ENCODE measurements at regions not wholly inside any gene's neighbourhood (a gene's known extent, or its start where the extent isn't known, plus 50 kb on each side); places are given as distances from the start of the nearest gene placed in this dataset.
"Not testable (repeated sequence)": the region's sequence is repeated elsewhere in the genome, so short reads cannot be mapped to it uniquely, and the experiment has no call there.

GRCh38 chr5:130424341-130424740 lies 520.1 kb downstream of the CHSY3 start:
- in situ Hi-C loops (cut with MboI), result no loop called here
- no peaks in the 10 kb centered on the region for H3K79me2 ChIP-seq (ENCODE audit: insufficient read depth)
- no peak overlapping the region for H2AFZ ChIP-seq
- no peak overlapping the region for H3K4me2 ChIP-seq (ENCODE audit: unreplicated experiment)
- H3K4me3 ChIP-seq, result no peak overlapping the region
- no peak for DNase-seq
- no peak overlapping the region for H3K9ac ChIP-seq
- no peaks in the 10 kb centered on the region for H3F3A ChIP-seq (ENCODE audit: insufficient read depth)
- H3K4me1 ChIP-seq (ENCODE audit: insufficient read depth), result no peaks in the 10 kb centered on the region
- TF ChIP-seq EZH2 (IDR thresholded peaks at IDR 0.05; ENCODE audit: insufficient read depth, poor library complexity, severe bottlenecking) (no peak), EZH2phosphoT487 (IDR thresholded peaks at IDR 0.05; ENCODE audit: insufficient read depth, low read depth) (no peak)
- H3K27me3 ChIP-seq (replicated peaks; ENCODE audit: insufficient read depth), result no peaks in the 10 kb centered on the region
- no peaks in the 10 kb centered on the region for H4K20me1 ChIP-seq (ENCODE audit: insufficient read depth)
- no peaks in the 10 kb centered on the region for H3K9me2 ChIP-seq (ENCODE audit: insufficient read depth)
- WGBS, 2 experiments (ENCODE audit: low coverage in 1 of 2, low lambda C conversion rate in 2 of 2, missing lambda C conversion rate in 2 of 2), result 0 to 3% methylated on average over 2 of the region's 2 CpGs
- no peaks in the 10 kb centered on the region for H3K9me3 ChIP-seq (ENCODE audit: low read depth)
- H3K36me3 ChIP-seq (ENCODE audit: low read depth), result no peaks in the 10 kb centered on the region
- H3K27ac ChIP-seq, result no peak overlapping the region

DNA sequence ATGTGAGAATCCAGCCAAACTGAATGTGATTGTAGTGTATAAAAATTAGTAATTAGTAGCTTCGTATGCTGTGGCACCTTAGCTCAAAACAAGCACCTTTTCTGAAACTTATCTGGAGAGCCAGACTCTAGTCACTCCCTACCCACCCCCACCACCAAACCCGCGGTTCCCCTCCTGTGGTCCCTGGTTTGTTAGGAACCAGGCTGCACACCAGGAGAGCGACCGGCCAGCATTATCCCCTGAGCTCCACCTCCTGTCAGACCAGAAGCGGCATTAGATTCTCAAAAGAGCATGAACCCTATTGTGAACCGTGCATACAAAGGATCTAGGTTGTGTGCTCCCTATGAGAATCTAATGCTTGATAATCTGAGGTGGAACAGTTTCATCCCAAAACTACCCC lies 498.6 kb downstream of the CHSY3 start:
- Histone ChIP-seq H3K79me2 (ENCODE audit: insufficient read depth) (no peaks in the 10 kb centered on the region), H3K9me3 (ENCODE audit: low read depth) (no peaks in the 10 kb centered on the region), H3K27me3 (replicated peaks; ENCODE audit: insufficient read depth) (no peaks in the 10 kb centered on the region), H3K4me1 (ENCODE audit: insufficient read depth) (no peaks in the 10 kb centered on the region), H3K36me3 (ENCODE audit: low read depth) (no peaks in the 10 kb centered on the region), H3K4me2 (ENCODE audit: unreplicated experiment) (no peak overlapping the region), H3K9me2 (ENCODE audit: insufficient read depth) (no peaks in the 10 kb centered on the region), H3K4me3 (no peak overlapping the region), H4K20me1 (ENCODE audit: insufficient read depth) (no peaks in the 10 kb centered on the region), H2AFZ (no peak overlapping the region), H3K27ac (no peak overlapping the region), H3K9ac (no peak overlapping the region), H3F3A (ENCODE audit: insufficient read depth) (no peaks in the 10 kb centered on the region)
- TF ChIP-seq EZH2phosphoT487 (IDR thresholded peaks at IDR 0.05; ENCODE audit: insufficient read depth, low read depth) (no peak), EZH2 (IDR thresholded peaks at IDR 0.05; ENCODE audit: insufficient read depth, poor library complexity, severe bottlenecking) (no peak)
- no peak for DNase-seq
- in situ Hi-C loops (cut with MboI), result no loop called here
- 34 to 36% methylated on average over 7 of the region's 7 CpGs for WGBS, 2 experiments (ENCODE audit: low coverage in 1 of 2, low lambda C conversion rate in 2 of 2, missing lambda C conversion rate in 2 of 2)

GRCh38 chr5:130400091-130400490 lies 495.8 kb downstream of the CHSY3 start:
- peak; percentile 0 for DNase-seq
- Histone ChIP-seq H2AFZ (no peak overlapping the region), H3K4me2 (ENCODE audit: unreplicated experiment) (no peak overlapping the region), H3K4me1 (ENCODE audit: insufficient read depth) (no peaks in the 10 kb centered on the region), H3K27ac (no peak overlapping the region), H3K27me3 (replicated peaks; ENCODE audit: insufficient read depth) (no peaks in the 10 kb centered on the region), H4K20me1 (ENCODE audit: insufficient read depth) (no peaks in the 10 kb centered on the region), H3K4me3 (no peak overlapping the region), H3K9me3 (ENCODE audit: low read depth) (no peaks in the 10 kb centered on the region), H3K79me2 (ENCODE audit: insufficient read depth) (no peaks in the 10 kb centered on the region), H3K36me3 (ENCODE audit: low read depth) (no peaks in the 10 kb centered on the region), H3F3A (ENCODE audit: insufficient read depth) (no peaks in the 10 kb centered on the region), H3K9me2 (ENCODE audit: insufficient read depth) (no peaks in the 10 kb centered on the region), H3K9ac (no peak overlapping the region)
- TF ChIP-seq EZH2phosphoT487 (IDR thresholded peaks at IDR 0.05; ENCODE audit: insufficient read depth, low read depth), result no peak
- TF ChIP-seq EZH2 (IDR thresholded peaks at IDR 0.05; ENCODE audit: insufficient read depth, poor library complexity, severe bottlenecking), result no peak
- in situ Hi-C loops (cut with MboI), result no loop called here

DNA sequence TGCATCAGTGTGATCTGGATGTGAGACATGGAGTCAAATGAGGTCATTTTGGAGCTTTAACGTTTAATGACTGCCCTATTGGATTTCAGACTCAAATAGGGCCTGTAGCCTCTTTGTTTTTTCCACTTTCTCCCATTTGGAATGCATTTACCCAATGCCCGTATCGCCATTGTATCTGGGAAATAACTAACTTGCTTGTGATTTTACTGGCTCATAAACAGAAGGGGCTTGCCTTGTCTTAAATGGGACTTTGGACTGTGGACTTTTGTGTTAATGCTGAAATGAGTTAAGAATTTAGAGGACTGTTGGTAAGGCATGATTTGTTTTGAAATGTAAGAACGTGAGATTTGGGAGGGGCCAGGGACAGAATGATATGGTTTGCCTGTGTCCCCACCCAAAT lies 494.6 kb downstream of the CHSY3 start:
- Histone ChIP-seq H3K9me3 (ENCODE audit: low read depth) (no peaks in the 10 kb centered on the region), H3F3A (ENCODE audit: insufficient read depth) (no peaks in the 10 kb centered on the region), H3K9me2 (ENCODE audit: insufficient read depth) (no peaks in the 10 kb centered on the region), H3K4me2 (ENCODE audit: unreplicated experiment) (no peak overlapping the region), H3K27me3 (replicated peaks; ENCODE audit: insufficient read depth) (no peaks in the 10 kb centered on the region), H3K9ac (no peak overlapping the region), H3K4me3 (no peak overlapping the region), H3K4me1 (ENCODE audit: insufficient read depth) (no peaks in the 10 kb centered on the region), H2AFZ (no peak overlapping the region), H3K79me2 (ENCODE audit: insufficient read depth) (no peaks in the 10 kb centered on the region), H3K36me3 (ENCODE audit: low read depth) (no peaks in the 10 kb centered on the region), H4K20me1 (ENCODE audit: insufficient read depth) (no peaks in the 10 kb centered on the region), H3K27ac (no peak overlapping the region)
- WGBS, 2 experiments (ENCODE audit: low coverage in 1 of 2, low lambda C conversion rate in 2 of 2, missing lambda C conversion rate in 2 of 2), result 12 to 15% methylated on average over 4 of the region's 4 CpGs
- DNase-seq, result no peak
- in situ Hi-C loops (cut with MboI), result no loop called here
- TF ChIP-seq EZH2phosphoT487 (IDR thresholded peaks at IDR 0.05; ENCODE audit: insufficient read depth, low read depth) (no peak), EZH2 (IDR thresholded peaks at IDR 0.05; ENCODE audit: insufficient read depth, poor library complexity, severe bottlenecking) (no peak)

- H4K20me1 ChIP-seq (ENCODE audit: insufficient read depth); H3K4me1 ChIP-seq (ENCODE audit: insufficient read depth); H3K4me3 ChIP-seq; H3K27me3 ChIP-seq (replicated peaks; ENCODE audit: insufficient read depth); H2AFZ ChIP-seq; H3K9me3 ChIP-seq (ENCODE audit: low read depth); DNase-seq; H3K79me2 ChIP-seq (ENCODE audit: insufficient read depth); in situ Hi-C loops (cut with MboI); H3K9me2 ChIP-seq (ENCODE audit: insufficient read depth); H3K9ac ChIP-seq; H3K4me2 ChIP-seq (ENCODE audit: unreplicated experiment); H3K27ac ChIP-seq; H3K36me3 ChIP-seq (ENCODE audit: low read depth); H3F3A ChIP-seq (ENCODE audit: insufficient read depth): not testable (repeated sequence)
- WGBS, 2 experiments (ENCODE audit: low coverage in 1 of 2, low lambda C conversion rate in 2 of 2, missing lambda C conversion rate in 2 of 2), result 10 to 16% methylated on average over 1 of the region's 1 CpG
These were observed 493.5 kb downstream of the CHSY3 start for GRCh38 chr5:130397727-130398126.

All from GM23248 (cell line).